ENCODE measurements at regions not wholly inside any gene's neighbourhood (a gene's known extent, or its start where the extent isn't known, plus 50 kb on each side); places are given as distances from the start of the nearest gene placed in this dataset.

DNA sequence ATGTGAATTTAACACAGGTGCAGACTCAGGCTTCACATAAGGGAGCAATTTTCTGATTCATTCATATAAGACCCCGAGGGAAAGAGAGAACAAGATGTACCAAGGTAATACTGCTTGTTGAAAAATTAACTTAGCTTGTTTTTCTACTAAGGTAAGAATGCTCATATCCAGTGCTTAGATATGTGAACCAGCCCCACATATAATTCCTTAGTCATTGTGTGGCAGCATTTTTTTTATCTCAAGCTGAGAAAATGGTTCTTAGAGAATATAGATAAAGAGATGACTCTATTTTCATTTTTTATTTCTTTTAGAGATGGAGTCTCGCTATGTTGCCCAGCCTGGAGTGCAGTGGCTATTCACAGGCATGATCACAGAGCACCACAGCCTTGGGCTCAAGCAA, 121.8 kb upstream of the SEM1 start:
- TF ChIP-seq CTCF (IDR thresholded peaks at IDR 0.05) = no peak
- no peak for TF ChIP-seq POLR2A (IDR thresholded peaks at IDR 0.05)
